ENCODE measurements at regions not wholly inside any gene's neighbourhood (a gene's known extent, or its start where the extent isn't known, plus 50 kb on each side); places are given as distances from the start of the nearest gene placed in this dataset.

DNA sequence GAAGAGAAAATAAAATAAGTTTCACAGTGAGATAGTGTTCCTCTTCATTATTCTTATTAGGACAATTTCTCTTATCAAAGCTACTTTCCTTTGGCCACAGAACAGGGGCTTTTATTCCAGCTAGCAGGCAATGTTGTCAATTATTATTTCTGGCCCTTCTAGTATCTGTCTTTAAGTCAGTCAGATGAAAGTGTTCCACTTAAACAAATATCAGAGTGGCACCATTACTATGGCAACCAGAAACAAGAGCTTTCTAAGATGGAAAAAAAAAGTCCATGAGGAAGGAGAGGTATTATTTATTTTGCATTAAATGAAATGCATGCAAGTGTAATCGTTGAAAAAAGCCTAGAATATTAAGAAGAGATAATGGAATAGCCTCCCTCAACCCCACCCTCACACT lies 426.4 kb downstream of the TUSC7 start:
- TF ChIP-seq GATA3 (IDR thresholded peaks at IDR 0.05; ENCODE audit: low read depth, low read length) (no peak), GATA2 (IDR thresholded peaks at IDR 0.05; ENCODE audit: low read depth, low read length) (no peak)
